22Rv1 (cell line): ENCODE measurements at regions not wholly inside any gene's neighbourhood (a gene's known extent, or its start where the extent isn't known, plus 50 kb on each side); places are given as distances from the start of the nearest gene placed in this dataset.

Source experiments
- ZFX ChIP-seq: fragments of 450-650 bp; IDR thresholded peaks from 2 replicates; pipeline ENCODE4 v1.6.1; 2017; ENCODE audit warnings: antibody characterized with exemption, borderline replicate concordance
- TF ChIP-seq, protein P1 (sequence below): fragments of 450-650 bp; IDR thresholded peaks from 2 replicates; pipeline ENCODE4 v1.5.1; 2017; ENCODE audit warnings: mild to moderate bottlenecking

DNA sequence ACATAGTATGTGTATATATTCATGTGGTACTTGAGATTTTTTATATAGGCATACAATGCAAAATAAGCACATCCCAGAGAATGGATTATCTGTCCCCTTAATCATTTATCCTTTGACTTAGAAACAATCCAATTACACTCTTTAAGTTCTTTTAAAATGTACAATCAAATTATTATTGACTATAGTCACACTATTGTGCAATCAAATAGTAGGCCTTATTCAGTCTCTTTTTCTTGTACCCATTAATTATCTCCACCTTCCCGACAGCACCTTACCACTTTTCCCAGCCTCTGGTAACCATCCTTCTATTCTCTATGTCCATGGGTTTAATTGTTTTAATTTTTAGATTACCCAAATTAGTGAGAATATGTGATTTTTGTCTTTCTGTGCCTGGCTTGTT is 914.1 kb downstream of the CCDC85A start:
- TF ChIP-seq, protein P1, sequence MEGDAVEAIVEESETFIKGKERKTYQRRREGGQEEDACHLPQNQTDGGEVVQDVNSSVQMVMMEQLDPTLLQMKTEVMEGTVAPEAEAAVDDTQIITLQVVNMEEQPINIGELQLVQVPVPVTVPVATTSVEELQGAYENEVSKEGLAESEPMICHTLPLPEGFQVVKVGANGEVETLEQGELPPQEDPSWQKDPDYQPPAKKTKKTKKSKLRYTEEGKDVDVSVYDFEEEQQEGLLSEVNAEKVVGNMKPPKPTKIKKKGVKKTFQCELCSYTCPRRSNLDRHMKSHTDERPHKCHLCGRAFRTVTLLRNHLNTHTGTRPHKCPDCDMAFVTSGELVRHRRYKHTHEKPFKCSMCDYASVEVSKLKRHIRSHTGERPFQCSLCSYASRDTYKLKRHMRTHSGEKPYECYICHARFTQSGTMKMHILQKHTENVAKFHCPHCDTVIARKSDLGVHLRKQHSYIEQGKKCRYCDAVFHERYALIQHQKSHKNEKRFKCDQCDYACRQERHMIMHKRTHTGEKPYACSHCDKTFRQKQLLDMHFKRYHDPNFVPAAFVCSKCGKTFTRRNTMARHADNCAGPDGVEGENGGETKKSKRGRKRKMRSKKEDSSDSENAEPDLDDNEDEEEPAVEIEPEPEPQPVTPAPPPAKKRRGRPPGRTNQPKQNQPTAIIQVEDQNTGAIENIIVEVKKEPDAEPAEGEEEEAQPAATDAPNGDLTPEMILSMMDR: no peak
- TF ChIP-seq ZFX: no peak
